Osteocyte (in vitro differentiated cells): ENCODE measurements at regions not wholly inside any gene's neighbourhood (a gene's known extent, or its start where the extent isn't known, plus 50 kb on each side); places are given as distances from the start of the nearest gene placed in this dataset.
"Not testable (repeated sequence)": the region's sequence is repeated elsewhere in the genome, so short reads cannot be mapped to it uniquely, and the experiment has no call there.

Experiments
- DNase-seq: peaks from one replicate; pipeline ENCODE4 v3.0.0; 2021; ENCODE audit warnings: mixed read lengths; ENCODE audit not compliant: unreplicated experiment; ENCODE audit errors: extremely low spot score
- H3K27ac Mint-ChIP-seq: one replicate; pipeline ENCODE4 v1.8.0; 2021; ENCODE audit warnings: mild to moderate bottlenecking, mixed read lengths; ENCODE audit not compliant: unreplicated experiment
- H3K27me3 Mint-ChIP-seq: one replicate; pipeline ENCODE4 v1.8.0; 2021; ENCODE audit warnings: mixed read lengths; ENCODE audit not compliant: unreplicated experiment
- H3K36me3 Mint-ChIP-seq: one replicate; pipeline ENCODE4 v1.8.0; 2021; ENCODE audit warnings: mixed read lengths; ENCODE audit not compliant: unreplicated experiment
- H3K4me1 Mint-ChIP-seq: one replicate; pipeline ENCODE4 v1.8.0; 2021; ENCODE audit warnings: mixed read lengths; ENCODE audit not compliant: unreplicated experiment
- H3K4me3 Mint-ChIP-seq: one replicate; pipeline ENCODE4 v1.8.0; 2021; ENCODE audit warnings: mild to moderate bottlenecking, moderate library complexity, mixed read lengths; ENCODE audit not compliant: unreplicated experiment
- H3K9me3 Mint-ChIP-seq: one replicate; pipeline ENCODE4 v1.8.0; 2021; ENCODE audit warnings: mixed read lengths; ENCODE audit not compliant: unreplicated experiment
- TF ChIP-seq, protein P1 (sequence below): fragments of 200-600 bp; sonication (generic); IDR thresholded peaks from 2 replicates; pipeline ENCODE4 v1.5.0; 2021; ENCODE audit warnings: antibody characterized with exemption, mild to moderate bottlenecking, moderate library complexity

DNA sequence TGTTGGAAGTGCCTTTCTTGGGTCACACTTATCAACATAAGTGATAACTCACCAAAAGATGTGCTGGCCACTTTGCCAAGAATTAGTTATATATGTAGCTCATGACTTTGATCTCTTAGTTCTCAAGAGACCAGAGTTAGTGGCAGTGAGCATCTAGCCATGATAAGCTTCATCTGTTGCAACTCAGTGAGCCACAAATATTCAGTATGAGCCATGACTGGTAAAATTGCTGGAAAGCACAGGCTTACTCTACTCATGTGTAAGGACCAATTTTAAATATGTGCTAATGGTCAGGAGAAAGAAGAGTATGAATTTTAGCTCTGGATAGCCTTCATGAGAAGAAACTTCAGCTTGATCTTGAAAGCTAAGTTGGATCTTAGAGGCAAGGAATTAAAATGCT, 59.4 kb upstream of the TLL1 start:
- H3K36me3 Mint-ChIP-seq: peaks cover 2% of the 10 kb centered on the region
- H3K27me3 Mint-ChIP-seq: no peaks in the 10 kb centered on the region
- DNase-seq: no peak
- TF ChIP-seq, protein P1, sequence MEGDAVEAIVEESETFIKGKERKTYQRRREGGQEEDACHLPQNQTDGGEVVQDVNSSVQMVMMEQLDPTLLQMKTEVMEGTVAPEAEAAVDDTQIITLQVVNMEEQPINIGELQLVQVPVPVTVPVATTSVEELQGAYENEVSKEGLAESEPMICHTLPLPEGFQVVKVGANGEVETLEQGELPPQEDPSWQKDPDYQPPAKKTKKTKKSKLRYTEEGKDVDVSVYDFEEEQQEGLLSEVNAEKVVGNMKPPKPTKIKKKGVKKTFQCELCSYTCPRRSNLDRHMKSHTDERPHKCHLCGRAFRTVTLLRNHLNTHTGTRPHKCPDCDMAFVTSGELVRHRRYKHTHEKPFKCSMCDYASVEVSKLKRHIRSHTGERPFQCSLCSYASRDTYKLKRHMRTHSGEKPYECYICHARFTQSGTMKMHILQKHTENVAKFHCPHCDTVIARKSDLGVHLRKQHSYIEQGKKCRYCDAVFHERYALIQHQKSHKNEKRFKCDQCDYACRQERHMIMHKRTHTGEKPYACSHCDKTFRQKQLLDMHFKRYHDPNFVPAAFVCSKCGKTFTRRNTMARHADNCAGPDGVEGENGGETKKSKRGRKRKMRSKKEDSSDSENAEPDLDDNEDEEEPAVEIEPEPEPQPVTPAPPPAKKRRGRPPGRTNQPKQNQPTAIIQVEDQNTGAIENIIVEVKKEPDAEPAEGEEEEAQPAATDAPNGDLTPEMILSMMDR: no peak
- no peak overlapping the region for H3K27ac Mint-ChIP-seq
- no peaks in the 10 kb centered on the region for H3K4me1 Mint-ChIP-seq
- peaks cover 7% of the 10 kb centered on the region for H3K9me3 Mint-ChIP-seq
- H3K4me3 Mint-ChIP-seq: no peak overlapping the region

DNA sequence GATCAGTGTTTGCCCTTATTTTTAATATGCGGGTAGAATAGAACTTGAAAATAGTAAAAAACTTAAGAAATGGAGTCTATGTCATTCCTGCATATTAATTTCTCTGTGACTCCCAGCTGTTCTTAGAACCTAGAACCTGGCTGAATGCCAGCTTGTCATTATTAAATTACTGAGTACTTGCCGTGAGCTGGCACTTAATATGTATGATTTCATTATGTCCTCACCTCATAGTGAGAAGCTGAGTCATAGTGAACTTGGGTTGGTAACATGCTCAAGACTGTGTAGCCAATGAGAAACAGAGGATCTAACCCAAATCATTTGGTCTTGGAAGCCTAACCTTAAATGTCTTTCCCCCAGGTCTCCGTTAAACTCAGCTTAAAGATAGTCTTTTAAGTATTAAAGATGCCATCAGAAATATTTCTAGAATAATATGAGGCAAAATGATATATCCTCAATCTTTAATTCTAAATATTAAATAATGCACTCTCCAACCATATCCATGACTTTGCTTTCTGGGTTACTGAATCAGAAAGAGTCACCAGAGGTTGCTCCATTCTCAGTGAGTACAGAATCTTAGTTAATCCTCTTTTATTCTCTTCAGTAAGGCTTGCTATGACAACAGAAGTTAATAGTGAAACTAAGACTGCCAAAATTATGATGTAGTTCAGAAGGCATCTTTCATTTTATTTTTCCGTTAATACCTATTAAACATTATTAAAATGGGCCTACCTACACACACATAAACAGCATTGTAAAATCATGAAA, 58.6 kb upstream of the TLL1 start:
- Mint-ChIP-seq H3K4me3 (no peak overlapping the region), H3K9me3 (peaks cover 7% of the 10 kb centered on the region), H3K27me3 (no peaks in the 10 kb centered on the region), H3K36me3 (peaks cover 2% of the 10 kb centered on the region), H3K4me1 (no peaks in the 10 kb centered on the region), H3K27ac (no peak overlapping the region)
- TF ChIP-seq, protein P1: no peak
- DNase-seq: no peak

DNA sequence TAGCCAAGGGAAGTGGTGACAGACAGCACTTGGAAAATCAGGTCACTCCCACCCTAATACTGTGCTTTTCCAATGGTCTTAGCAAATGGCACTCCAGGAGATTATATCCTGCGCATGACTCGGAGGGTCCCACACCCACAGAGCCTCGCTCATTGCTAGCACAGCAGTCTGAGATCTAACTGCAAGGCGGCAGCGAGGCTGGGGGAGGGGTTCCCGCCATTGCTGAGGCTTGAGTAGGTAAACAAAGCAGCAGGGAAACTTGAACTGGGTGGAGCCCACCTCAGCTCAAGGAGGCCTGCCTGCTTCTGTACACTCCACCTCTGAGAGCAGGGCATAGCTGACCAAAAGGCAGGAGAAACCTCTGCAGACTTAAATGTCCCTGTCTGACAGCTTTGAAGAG, 53.9 kb upstream of the TLL1 start:
- DNase-seq, H3K27me3 Mint-ChIP-seq, H3K4me3 Mint-ChIP-seq, H3K27ac Mint-ChIP-seq, H3K36me3 Mint-ChIP-seq, H3K4me1 Mint-ChIP-seq: not testable (repeated sequence)
- peaks cover 12% of the 10 kb centered on the region for H3K9me3 Mint-ChIP-seq
